Activated CD8-positive, alpha-beta T cell treated with anti-CD3 and anti-CD28 coated beads, Interleukin-2, amount 10 ng/mL, durations not matched to agents 7 days and 5 days (primary cell): ENCODE measurements at regions not wholly inside any gene's neighbourhood (a gene's known extent, or its start where the extent isn't known, plus 50 kb on each side); places are given as distances from the start of the nearest gene placed in this dataset.
A peak's percentile ranks its signal among the peaks of the same experiment; 100 is the strongest.

ENCODE experiments used
- ATAC-seq: fragments of 150-1000 bp; cut with Tn5 transposase; one replicate; pipeline ENCODE4 v1.10.0; 2021; ENCODE audit warnings: moderate library complexity
- CTCF ChIA-PET: fragments of 350-600 bp; sonication (Branson Sonifier 250); formaldehyde crosslinking; loops from one replicate; lab custom pipeline; 2021; ENCODE audit warnings: antibody characterized with exemption; lab: Charles Lee
- POLR2A ChIA-PET: fragments of 350-600 bp; sonication (Branson Sonifier 250); formaldehyde crosslinking; loops from one replicate; lab custom pipeline; 2021; ENCODE audit warnings: antibody characterized with exemption; lab: Charles Lee
- DNase-seq: peaks from one replicate; pipeline ENCODE4 v3.0.0-alpha.2; 2020
- H3K27ac Mint-ChIP-seq: one replicate; pipeline ENCODE4 v1.8.0; 2021; ENCODE audit warnings: mild to moderate bottlenecking, mixed read lengths
- H3K27me3 Mint-ChIP-seq: one replicate; pipeline ENCODE4 v1.8.0; 2021; ENCODE audit warnings: low read depth, mixed read lengths
- H3K36me3 Mint-ChIP-seq: one replicate; pipeline ENCODE4 v1.8.0; 2021; ENCODE audit warnings: low read depth, mixed read lengths
- H3K4me1 Mint-ChIP-seq: one replicate; pipeline ENCODE4 v1.8.0; 2021; ENCODE audit warnings: low read depth, mixed read lengths
- H3K4me3 Mint-ChIP-seq: one replicate; pipeline ENCODE4 v1.8.0; 2021; ENCODE audit warnings: mild to moderate bottlenecking, mixed read lengths
- H3K9me3 Mint-ChIP-seq: one replicate; pipeline ENCODE4 v1.8.0; 2022; ENCODE audit warnings: mixed read lengths; ENCODE audit not compliant: insufficient read depth

GRCh38 chrX:134734466-134734952, 62.5 kb downstream of the PABIR2 start:
- H3K27me3 Mint-ChIP-seq, result no peaks in the 10 kb centered on the region
- ATAC-seq (no peak), DNase-seq (no peak)
- H3K9me3 Mint-ChIP-seq, result no peaks in the 10 kb centered on the region
- CTCF ChIA-PET, result no interaction called here
- no peaks in the 10 kb centered on the region for H3K36me3 Mint-ChIP-seq
- no peak overlapping the region for H3K4me3 Mint-ChIP-seq
- no peaks in the 10 kb centered on the region for H3K4me1 Mint-ChIP-seq
- POLR2A ChIA-PET, result no interaction called here
- no peak overlapping the region for H3K27ac Mint-ChIP-seq

- Mint-ChIP-seq H3K4me3 (no peak overlapping the region), H3K27me3 (no peaks in the 10 kb centered on the region), H3K4me1 (no peaks in the 10 kb centered on the region), H3K36me3 (no peaks in the 10 kb centered on the region), H3K27ac (no peak overlapping the region), H3K9me3 (no peaks in the 10 kb centered on the region)
- DNase-seq, result no peak
- POLR2A ChIA-PET, result no interaction called here
- CTCF ChIA-PET, result no interaction called here
- ATAC-seq, result no peak
These were observed 63.4 kb downstream of the PABIR2 start for GRCh38 chrX:134733591-134733990.

- no peak for DNase-seq
- Mint-ChIP-seq H3K9me3 (no peaks in the 10 kb centered on the region), H3K27me3 (peaks cover 6% of the 10 kb centered on the region), H3K36me3 (no peaks in the 10 kb centered on the region), H3K4me1 (no peaks in the 10 kb centered on the region), H3K4me3 (no peak overlapping the region), H3K27ac (no peak overlapping the region)
- ATAC-seq, result no peak
- CTCF ChIA-PET, result no interaction called here
- POLR2A ChIA-PET, result no interaction called here
These were observed 64.3 kb downstream of the PABIR2 start for GRCh38 chrX:134732676-134733075.

GRCh38 chrX:134732152-134732551, 64.9 kb downstream of the PABIR2 start:
- Mint-ChIP-seq H3K4me1 (no peaks in the 10 kb centered on the region), H3K27me3 (peaks cover 6% of the 10 kb centered on the region), H3K4me3 (no peak overlapping the region), H3K36me3 (no peaks in the 10 kb centered on the region), H3K27ac (no peak overlapping the region), H3K9me3 (no peaks in the 10 kb centered on the region)
- CTCF ChIA-PET, result no interaction called here
- DNase-seq (no peak), ATAC-seq (no peak)
- POLR2A ChIA-PET, result no interaction called here

GRCh38 chrX:134727363-134727762, 69.1 kb upstream of the PLAC1 start:
- ChIA-PET CTCF (interaction anchor here (1.1 kb wide), 1 partner anchor 24 kb away, joined by 4 read pairs; no protein-coding TSS in a partner anchor), POLR2A (no interaction called here)
- DNase-seq, result no peak
- Mint-ChIP-seq H3K36me3 (no peaks in the 10 kb centered on the region), H3K4me3 (no peak overlapping the region), H3K4me1 (no peaks in the 10 kb centered on the region), H3K9me3 (no peaks in the 10 kb centered on the region), H3K27me3 (peaks cover 6% of the 10 kb centered on the region), H3K27ac (no peak overlapping the region)
- ATAC-seq, result no peak

GRCh38 chrX:134725103-134725690, 66.9 kb upstream of the PLAC1 start:
- Mint-ChIP-seq H3K36me3 (no peaks in the 10 kb centered on the region), H3K4me1 (no peaks in the 10 kb centered on the region), H3K27ac (no peak overlapping the region), H3K9me3 (peaks cover 3% of the 10 kb centered on the region), H3K4me3 (no peak overlapping the region), H3K27me3 (peaks cover 6% of the 10 kb centered on the region)
- POLR2A ChIA-PET, result no interaction called here
- DNase-seq, result no peak
- no peak for ATAC-seq
- CTCF ChIA-PET, result no interaction called here

- no peak for ATAC-seq
- ChIA-PET CTCF (no interaction called here), POLR2A (no interaction called here)
- Mint-ChIP-seq H3K27ac (no peak overlapping the region), H3K4me1 (peaks cover 15% of the 10 kb centered on the region), H3K27me3 (no peaks in the 10 kb centered on the region), H3K9me3 (peaks cover 3% of the 10 kb centered on the region), H3K4me3 (no peak overlapping the region), H3K36me3 (peaks cover 5% of the 10 kb centered on the region)
- DNase-seq, result no peak
These were observed 63.7 kb upstream of the PLAC1 start for GRCh38 chrX:134721766-134722532.

- POLR2A ChIA-PET, result no interaction called here
- CTCF ChIA-PET, result no interaction called here
These were observed 60.7 kb upstream of the PLAC1 start for GRCh38 chrX:134718966-134719317.

GRCh38 chrX:134718105-134718965, 60.1 kb upstream of the PLAC1 start:
- ChIA-PET POLR2A (interaction anchor here (0.6 kb wide), 1 partner anchor 84 kb away, joined by 3 read pairs; no protein-coding TSS in a partner anchor), CTCF (no interaction called here)
- peaks cover 3% of the 10 kb centered on the region for H3K9me3 Mint-ChIP-seq
- DNase-seq (peak; percentile 24), ATAC-seq (peak; percentile 36)
- peak overlapping the region; percentile 85 for H3K27ac Mint-ChIP-seq
- peaks cover 15% of the 10 kb centered on the region for H3K4me1 Mint-ChIP-seq
- no peaks in the 10 kb centered on the region for H3K27me3 Mint-ChIP-seq
- H3K4me3 Mint-ChIP-seq, result peak overlapping the region; percentile 15
- H3K36me3 Mint-ChIP-seq, result peaks cover 5% of the 10 kb centered on the region

More at GRCh38 chrX:134718966-134719317, 60.7 kb upstream of the PLAC1 start:
- Mint-ChIP-seq H3K9me3 (peaks cover 3% of the 10 kb centered on the region), H3K4me3 (peak overlapping the region; percentile 15), H3K36me3 (peaks cover 5% of the 10 kb centered on the region), H3K27me3 (no peaks in the 10 kb centered on the region), H3K27ac (peak overlapping the region; percentile 85), H3K4me1 (peaks cover 15% of the 10 kb centered on the region)
- DNase-seq (peak; percentile 59), ATAC-seq (peak; percentile 81)

- no peak overlapping the region for H3K4me3 Mint-ChIP-seq
- peaks cover 3% of the 10 kb centered on the region for H3K9me3 Mint-ChIP-seq
- no peaks in the 10 kb centered on the region for H3K27me3 Mint-ChIP-seq
- H3K36me3 Mint-ChIP-seq, result peaks cover 5% of the 10 kb centered on the region
- DNase-seq (no peak), ATAC-seq (no peak)
- CTCF ChIA-PET, result no interaction called here
- POLR2A ChIA-PET, result interaction anchor here (0.6 kb wide), 1 partner anchor 83 kb away, joined by 3 read pairs; no protein-coding TSS in a partner anchor
- peaks cover 15% of the 10 kb centered on the region for H3K4me1 Mint-ChIP-seq
- no peak overlapping the region for H3K27ac Mint-ChIP-seq
These were observed 59.4 kb upstream of the PLAC1 start for GRCh38 chrX:134717698-134718097.

- no peak overlapping the region for H3K4me3 Mint-ChIP-seq
- no peak for ATAC-seq
These were observed 58.3 kb upstream of the PLAC1 start for GRCh38 chrX:134716620-134717012.

More at GRCh38 chrX:134716620-134717012, 58.3 kb upstream of the PLAC1 start:
- DNase-seq, result no peak
- Mint-ChIP-seq H3K27me3 (peaks cover 2% of the 10 kb centered on the region), H3K4me1 (peaks cover 15% of the 10 kb centered on the region), H3K36me3 (peaks cover 5% of the 10 kb centered on the region), H3K27ac (no peak overlapping the region), H3K9me3 (peaks cover 3% of the 10 kb centered on the region)
- CTCF ChIA-PET, result no interaction called here
- POLR2A ChIA-PET, result no interaction called here
